Pancreas (tissue), 10 donors: ENCODE measurements at regions not wholly inside any gene's neighbourhood (a gene's known extent, or its start where the extent isn't known, plus 50 kb on each side); places are given as distances from the start of the nearest gene placed in this dataset.

Source experiments
- ATAC-seq, 4 donors: fragments of 200-7000 bp; cut with Tn5 transposase; one replicate each; pipeline versions ENCODE4 v1.8.0 to v1.9.1; 2020; ENCODE audit warnings: mild to moderate bottlenecking in 4 of 4, moderate library complexity in 4 of 4
- DNase-seq, 6 donors: peaks; one replicate each; pipeline ENCODE4 v3.0.0-alpha.2; 2020
- FAIRE-seq: peaks from 2 replicates; lab custom pipeline; 2012; peaks lifted over from hg19 to GRCh38; lab: Jason Lieb, UNC
- H3K27ac ChIP-seq, 4 donors: fragments of 200-600 bp; sonication (generic); 1 replicate in 3 of 4; 2 replicates in 1 of 4; pipeline versions ENCODE4 v1.5.0 to v1.8.0; 2020
- H3K27me3 ChIP-seq, 4 donors: fragments of 200-600 bp; one replicate each; pipeline ENCODE4 v1.8.0; 2021
- H3K36me3 ChIP-seq, 3 donors: fragments of 200-600 bp; sonication (generic) in 1 of 3; one replicate each; pipeline versions ENCODE4 v1.5.0 to v1.8.0; 2020 to 2021
- H3K4me1 ChIP-seq, 3 donors: fragments of 200-600 bp; one replicate each; pipeline ENCODE4 v1.8.0; 2021
- H3K4me3 ChIP-seq, 4 donors: fragments of 200-600 bp; sonication (generic) in 2 of 4; one replicate each; pipeline versions ENCODE4 v1.5.0 to v1.8.0; 2020 to 2021
- H3K9me3 ChIP-seq, 4 donors: fragments of 200-600 bp; one replicate each; pipeline ENCODE4 v1.8.0; 2021
- CTCF ChIP-seq, 4 donors: fragments of 200-600 bp; sonication (generic) in 3 of 4; IDR thresholded peaks; one replicate each; pipeline versions ENCODE4 v1.5.0 to v1.8.0; 2021; ENCODE audit warnings: antibody characterized with exemption in 4 of 4
- WGBS, 2 donors: extraction: QIAGEN DNeasy Blood & Tissue Kit; methylation state at CpG; one replicate each; pipeline ENCODE4 v1.1.7; 2013; 5-methylcytosine and 5-hydroxymethylcytosine counted together
- intact Hi-C, 3 donors: fragments of 100-400 bp; cut with DNase I; formaldehyde crosslinking; loops; one replicate each; pipeline versions ENCODE4 v1.11.1 to v1.14.2; 2022
- donor health status: healthy with polysubstance abuse.
- donor health status: DM: no; HTN: no; CAD: no; lungs with moderate emphysema.
- donor health status: DM: no; HTN: no; CAD: no.
- donor health status: control.
- donor health status: control.
- donor health status: Bipolar disorder and iron deficiency.
- donor health status: DM: yes; HTN: yes; CAD: no.
- donor health status: DM: no; HTN: no; CAD: no.
- donor health status: DM: no; HTN: no; CAD: no.
- donor health status: DM: yes; HTN: yes; CAD: no.

- no peaks in the 10 kb centered on the region for H3K9me3 ChIP-seq
- WGBS, 2 donors, result 78 to 93% methylated on average over 2 of the region's 2 CpGs
- no peaks in the 10 kb centered on the region for H3K27me3 ChIP-seq
- H3K4me3 ChIP-seq, result no peak overlapping the region
- intact Hi-C loops, result no loop called here
- no peaks in the 10 kb centered on the region for H3K4me1 ChIP-seq
- TF ChIP-seq CTCF (IDR thresholded peaks at IDR 0.05), result no peak
- ATAC-seq, result no peak
- no peaks in the 10 kb centered on the region for H3K36me3 ChIP-seq
- no peak for DNase-seq
- no peak for FAIRE-seq
- H3K27ac ChIP-seq, result no peak overlapping the region
Measured at GRCh38 chr9:30522061-30522460, 1862.4 kb upstream of the ACO1 start.

GRCh38 chr9:30522486-30522885 is 1862.0 kb upstream of the ACO1 start:
- H3K4me3 ChIP-seq, result no peak overlapping the region
- H3K4me1 ChIP-seq, result no peaks in the 10 kb centered on the region
- 59 to 62% methylated on average over 3 of the region's 3 CpGs for WGBS, 2 donors
- no peaks in the 10 kb centered on the region for H3K27me3 ChIP-seq
- DNase-seq, result no peak
- TF ChIP-seq CTCF (IDR thresholded peaks at IDR 0.05), result no peak
- FAIRE-seq, result no peak
- no peak overlapping the region for H3K27ac ChIP-seq
- ATAC-seq, result no peak
- no peaks in the 10 kb centered on the region for H3K9me3 ChIP-seq
- H3K36me3 ChIP-seq, result no peaks in the 10 kb centered on the region
- intact Hi-C loops, result no loop called here

GRCh38 chr9:30524311-30524710 is 1860.1 kb upstream of the ACO1 start:
- TF ChIP-seq CTCF (IDR thresholded peaks at IDR 0.05), result no peak
- no peaks in the 10 kb centered on the region for H3K27me3 ChIP-seq
- intact Hi-C loops, result no loop called here
- WGBS, 2 donors, result 46 to 65% methylated on average over 1 of the region's 1 CpG
- FAIRE-seq, result no peak
- DNase-seq, result no peak
- no peaks in the 10 kb centered on the region for H3K36me3 ChIP-seq
- no peak overlapping the region for H3K27ac ChIP-seq
- no peaks in the 10 kb centered on the region for H3K4me1 ChIP-seq
- ATAC-seq, result no peak
- no peak overlapping the region for H3K4me3 ChIP-seq
- no peaks in the 10 kb centered on the region for H3K9me3 ChIP-seq

GRCh38 chr9:30534455-30534854 is 1850.0 kb upstream of the ACO1 start:
- Histone ChIP-seq H3K9me3 (no peaks in the 10 kb centered on the region), H3K27ac (no peak overlapping the region), H3K36me3 (no peaks in the 10 kb centered on the region), H3K4me1 (no peaks in the 10 kb centered on the region), H3K4me3 (no peak overlapping the region), H3K27me3 (no peaks in the 10 kb centered on the region)
- DNase-seq (no peak), ATAC-seq (no peak), FAIRE-seq (no peak)
- 72 to 82% methylated on average over 3 of the region's 3 CpGs for WGBS, 2 donors
- TF ChIP-seq CTCF (IDR thresholded peaks at IDR 0.05), result no peak
- intact Hi-C loops, result no loop called here

GRCh38 chr9:30534896-30535295 is 1849.5 kb upstream of the ACO1 start:
- FAIRE-seq (no peak), ATAC-seq (no peak), DNase-seq (no peak)
- Histone ChIP-seq H3K4me3 (no peak overlapping the region), H3K9me3 (no peaks in the 10 kb centered on the region), H3K27ac (no peak overlapping the region), H3K27me3 (no peaks in the 10 kb centered on the region), H3K4me1 (no peaks in the 10 kb centered on the region), H3K36me3 (no peaks in the 10 kb centered on the region)
- 56 to 57% methylated on average over 2 of the region's 2 CpGs for WGBS, 2 donors
- TF ChIP-seq CTCF (IDR thresholded peaks at IDR 0.05), result no peak
- intact Hi-C loops, result no loop called here
